ENCODE measurements at regions not wholly inside any gene's neighbourhood (a gene's known extent, or its start where the extent isn't known, plus 50 kb on each side); places are given as distances from the start of the nearest gene placed in this dataset.

GRCh38 chrX:4588466-4588865, 875.0 kb upstream of the PRKX start:
- no peak overlapping the region for H3K4me3 ChIP-seq
- no peaks in the 10 kb centered on the region for H4K20me1 ChIP-seq (ENCODE audit: control insufficient read depth, insufficient read depth)
- BruUV-seq (replicated peaks), result no TSS peak
- ChIA-PET SMC1A (ENCODE audit: uncharacterized antibody, unreplicated experiment) (no interaction called here), RAD21 (ENCODE audit: unreplicated experiment) (no interaction called here), CTCF (no interaction called here), POLR2A (no interaction called here)
- H3K27ac ChIP-seq (ENCODE audit: control insufficient read depth, insufficient read depth), result no peak overlapping the region
- H3K27me3 ChIP-seq (replicated peaks in 1 of 2; ENCODE audit: control insufficient read depth in 2 of 2, insufficient read depth in 2 of 2, low read length in 1 of 2), result no peaks in the 10 kb centered on the region
- no peak overlapping the region for H3K9ac ChIP-seq (ENCODE audit: control insufficient read depth, insufficient read depth, low read length)
- H3K36me3 ChIP-seq (ENCODE audit: control insufficient read depth in 2 of 2, insufficient read depth in 2 of 2, low read length in 1 of 2), result no peaks in the 10 kb centered on the region
- no peaks in the 10 kb centered on the region for H3K4me1 ChIP-seq (ENCODE audit: control insufficient read depth, insufficient read depth, low read length)
- H3K4me2 ChIP-seq (ENCODE audit: control insufficient read depth, insufficient read depth), result no peak overlapping the region
- H3K9me3 ChIP-seq (replicated peaks; ENCODE audit: control insufficient read depth, insufficient read depth, low read length), result no peaks in the 10 kb centered on the region
- intact Hi-C loops (cut with micrococcal nuclease; ENCODE audit: unreplicated experiment), result no loop called here
- TF ChIP-seq IRF5 (IDR thresholded peaks at IDR 0.05; ENCODE audit: borderline replicate concordance) (no peak), BCL11A (IDR thresholded peaks at IDR 0.05; ENCODE audit: low read depth, low read length) (no peak), E2F8 (IDR thresholded peaks at IDR 0.05; ENCODE audit: low read depth, partially characterized antibody) (no peak), CBX5 (IDR thresholded peaks at IDR 0.05; ENCODE audit: low read depth) (no peak), SMARCA5 (IDR thresholded peaks at IDR 0.05) (no peak), BRCA1 (IDR thresholded peaks at IDR 0.05; ENCODE audit: low read depth, low read length) (no peak), NFXL1 (IDR thresholded peaks at IDR 0.05; ENCODE audit: borderline replicate concordance) (no peak), LARP7 (IDR thresholded peaks at IDR 0.05) (no peak)
- no peak for DNase-seq (ENCODE audit: low read depth, low spot score)
- no peak for FAIRE-seq
- ATAC-seq, result no peak
- in situ Hi-C loops (cut with MboI), result no loop called here
- no peak overlapping the region for H2AFZ ChIP-seq (ENCODE audit: control insufficient read depth, low read depth, low read length)
- no peaks in the 10 kb centered on the region for H3K79me2 ChIP-seq (ENCODE audit: control insufficient read depth, insufficient read depth, low read length)
- WGBS (ENCODE audit: insufficient coverage, insufficient replicate concordance, low lambda C conversion rate, missing lambda C conversion rate), result 16% methylated on average over 5 of the region's 5 CpGs

All from GM12878 (cell line).